D721Med (cell line): ENCODE measurements at regions not wholly inside any gene's neighbourhood (a gene's known extent, or its start where the extent isn't known, plus 50 kb on each side); places are given as distances from the start of the nearest gene placed in this dataset.

ENCODE experiments used
- DNase-seq: peaks from one replicate; pipeline ENCODE4 v3.0.0; 2011; ENCODE audit warnings: low spot score; ENCODE audit not compliant: insufficient read length
- FAIRE-seq: peaks from 2 replicates; lab custom pipeline; 2011; peaks lifted over from hg19 to GRCh38; lab: Jason Lieb, UNC
- TF ChIP-seq, protein P1 (sequence below): IDR thresholded peaks from 2 replicates; pipeline ENCODE4 v1.5.1; 2012; ENCODE audit warnings: mild to moderate bottlenecking, control low read depth; ENCODE audit not compliant: insufficient read depth; ENCODE audit errors: missing control alignments

DNA sequence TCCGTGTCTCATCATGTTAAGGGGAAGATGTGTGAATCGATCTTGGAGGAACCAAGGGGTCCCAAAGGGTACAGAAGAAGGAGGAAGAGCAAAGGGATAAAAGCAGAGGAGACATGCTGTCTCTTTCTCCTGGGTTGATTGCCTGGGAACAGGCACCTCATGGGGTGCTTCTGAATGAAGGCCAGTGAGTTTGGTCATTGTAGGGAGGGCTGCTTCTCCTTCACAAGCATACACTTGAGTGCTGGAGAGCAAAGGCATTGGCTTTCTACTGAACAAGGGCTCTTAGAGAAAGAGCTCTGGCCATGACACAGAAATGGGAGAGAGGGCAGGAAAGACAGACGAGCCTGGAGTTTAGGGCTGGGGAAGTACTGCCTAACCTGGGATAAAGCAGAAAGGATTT lies 146.7 kb upstream of the NPY start:
- TF ChIP-seq, protein P1, sequence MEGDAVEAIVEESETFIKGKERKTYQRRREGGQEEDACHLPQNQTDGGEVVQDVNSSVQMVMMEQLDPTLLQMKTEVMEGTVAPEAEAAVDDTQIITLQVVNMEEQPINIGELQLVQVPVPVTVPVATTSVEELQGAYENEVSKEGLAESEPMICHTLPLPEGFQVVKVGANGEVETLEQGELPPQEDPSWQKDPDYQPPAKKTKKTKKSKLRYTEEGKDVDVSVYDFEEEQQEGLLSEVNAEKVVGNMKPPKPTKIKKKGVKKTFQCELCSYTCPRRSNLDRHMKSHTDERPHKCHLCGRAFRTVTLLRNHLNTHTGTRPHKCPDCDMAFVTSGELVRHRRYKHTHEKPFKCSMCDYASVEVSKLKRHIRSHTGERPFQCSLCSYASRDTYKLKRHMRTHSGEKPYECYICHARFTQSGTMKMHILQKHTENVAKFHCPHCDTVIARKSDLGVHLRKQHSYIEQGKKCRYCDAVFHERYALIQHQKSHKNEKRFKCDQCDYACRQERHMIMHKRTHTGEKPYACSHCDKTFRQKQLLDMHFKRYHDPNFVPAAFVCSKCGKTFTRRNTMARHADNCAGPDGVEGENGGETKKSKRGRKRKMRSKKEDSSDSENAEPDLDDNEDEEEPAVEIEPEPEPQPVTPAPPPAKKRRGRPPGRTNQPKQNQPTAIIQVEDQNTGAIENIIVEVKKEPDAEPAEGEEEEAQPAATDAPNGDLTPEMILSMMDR: no peak

GRCh38 chr7:24138343-24138742 lies 145.6 kb upstream of the NPY start:
- TF ChIP-seq, protein P1: no peak
- DNase-seq: no peak
- no peak for FAIRE-seq

More for the DNA sequence above, 146.7 kb upstream of the NPY start:
- FAIRE-seq (no peak), DNase-seq (no peak)

DNA sequence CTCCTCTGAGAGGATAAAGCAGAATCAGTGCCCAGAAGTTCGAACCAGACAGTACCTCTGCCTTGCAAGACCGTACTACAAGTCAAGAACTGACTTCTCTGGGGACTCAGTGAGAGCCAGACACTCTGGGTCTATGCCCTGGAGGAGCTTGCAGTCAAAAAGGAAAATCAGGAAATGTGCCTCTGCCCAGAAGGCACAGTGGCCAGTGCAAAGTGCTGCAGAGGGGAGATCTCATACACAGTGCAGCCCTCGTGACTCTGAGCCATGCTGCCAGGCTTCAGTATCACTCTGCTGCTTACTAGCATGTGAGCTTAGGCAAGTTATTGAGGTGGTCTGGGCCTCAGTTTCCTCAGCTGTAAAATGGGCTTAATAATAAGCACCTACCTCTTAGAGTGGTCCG lies 144.0 kb upstream of the NPY start:
- TF ChIP-seq, protein P1: no peak
- FAIRE-seq (no peak), DNase-seq (no peak)

GRCh38 chr7:24141874-24142509 lies 142.0 kb upstream of the NPY start:
- DNase-seq (no peak), FAIRE-seq (no peak)
- TF ChIP-seq, protein P1: no peak

- TF ChIP-seq, protein P1: no peak
- DNase-seq (no peak), FAIRE-seq (no peak)
These were observed 140.4 kb upstream of the NPY start for GRCh38 chr7:24143547-24143946.

- DNase-seq (no peak), FAIRE-seq (no peak)
- TF ChIP-seq, protein P1: no peak
These were observed 132.0 kb upstream of the NPY start for GRCh38 chr7:24151944-24152343.

DNA sequence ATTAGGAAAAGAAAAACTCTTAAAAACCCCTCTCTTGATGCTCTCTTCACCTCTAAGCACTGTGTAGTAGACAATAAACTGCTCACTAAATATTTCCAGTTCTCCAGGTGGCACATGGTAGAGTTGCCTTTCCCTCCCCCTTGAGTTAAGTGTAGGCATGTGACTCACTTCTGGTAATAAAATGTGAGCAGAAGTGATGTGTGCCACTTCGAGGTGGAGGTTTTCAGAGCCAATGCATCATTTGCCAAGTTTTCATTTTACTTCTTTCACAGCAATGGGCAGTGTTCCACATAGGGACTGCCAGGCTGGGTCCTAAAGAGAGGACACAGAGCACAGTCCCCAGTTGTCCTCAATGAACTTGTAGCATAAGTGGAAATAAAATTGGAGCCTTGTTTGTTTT lies 131.6 kb upstream of the NPY start:
- FAIRE-seq (no peak), DNase-seq (no peak)

More for the DNA sequence above, 131.6 kb upstream of the NPY start:
- TF ChIP-seq, protein P1: no peak
